H9 (cell line): ENCODE measurements at regions not wholly inside any gene's neighbourhood (a gene's known extent, or its start where the extent isn't known, plus 50 kb on each side); places are given as distances from the start of the nearest gene placed in this dataset.

ENCODE experiments used
- DNase-seq: peaks from one replicate; pipeline ENCODE4 v3.0.0-alpha.2; 2017
- H2AFZ ChIP-seq: one replicate; pipeline ENCODE4 v1.6.1; 2013; ENCODE audit warnings: mild to moderate bottlenecking, low read length, control low read depth, moderate library complexity
- H2AK5ac ChIP-seq: 2 replicates; pipeline ENCODE4 v1.6.1; 2013; ENCODE audit warnings: low read length, control low read depth, mixed read lengths; ENCODE audit not compliant: insufficient read length
- H2BK120ac ChIP-seq: one replicate; pipeline ENCODE4 v1.6.1; 2013; ENCODE audit warnings: low read depth, mild to moderate bottlenecking, low read length, control low read depth, inconsistent platforms; ENCODE audit not compliant: poor library complexity, severe bottlenecking
- H2BK12ac ChIP-seq: 2 replicates; pipeline ENCODE4 v1.6.1; 2013; ENCODE audit warnings: low read length, control low read depth, mixed read lengths, low read depth; ENCODE audit not compliant: insufficient read length
- H2BK15ac ChIP-seq: 2 replicates; pipeline ENCODE4 v1.6.1; 2013; ENCODE audit warnings: low read depth, low read length, control low read depth
- H2BK20ac ChIP-seq: one replicate; pipeline ENCODE4 v1.6.1; 2013; ENCODE audit warnings: low read depth, mild to moderate bottlenecking, low read length, control low read depth, inconsistent platforms; ENCODE audit not compliant: poor library complexity, severe bottlenecking
- H2BK5ac ChIP-seq: 2 replicates; pipeline ENCODE4 v1.6.1; 2013; ENCODE audit warnings: low read length, control low read depth, mixed read lengths; ENCODE audit not compliant: insufficient read length
- H3K14ac ChIP-seq: 2 replicates; pipeline ENCODE4 v1.6.1; 2013; ENCODE audit warnings: low read length, control low read depth; ENCODE audit not compliant: insufficient read depth
- H3K18ac ChIP-seq: 2 replicates; pipeline ENCODE4 v1.6.1; 2013; ENCODE audit warnings: low read depth, mild to moderate bottlenecking, mixed read lengths, low read length, control low read depth; ENCODE audit not compliant: insufficient read length
- H3K23ac ChIP-seq: 2 replicates; pipeline ENCODE4 v1.6.1; 2013; ENCODE audit warnings: low read length, control low read depth, mixed read lengths, low read depth; ENCODE audit not compliant: insufficient read length
- H3K23me2 ChIP-seq: 2 replicates; pipeline ENCODE4 v1.6.1; 2013; ENCODE audit warnings: low read depth, mild to moderate bottlenecking, mixed read lengths, low read length, control low read depth; ENCODE audit not compliant: insufficient read length, poor library complexity, severe bottlenecking
- H3K27ac ChIP-seq: 2 replicates; pipeline ENCODE4 v1.5.1; 2013; ENCODE audit warnings: low read length, control low read depth, mixed read lengths, low read depth; ENCODE audit not compliant: insufficient read length
- H3K27me3 ChIP-seq: 2 replicates; pipeline ENCODE4 v1.6.1; 2013; ENCODE audit warnings: low read length, control low read depth, inconsistent platforms; ENCODE audit not compliant: insufficient read depth
- H3K4ac ChIP-seq: 2 replicates; pipeline ENCODE4 v1.6.1; 2013; ENCODE audit warnings: low read depth, mild to moderate bottlenecking, control low read depth, inconsistent platforms, low read length, moderate library complexity
- H3K4me1 ChIP-seq: 2 replicates; pipeline ENCODE4 v1.6.1; 2013; ENCODE audit warnings: low read length, control low read depth, inconsistent platforms; ENCODE audit not compliant: insufficient read depth
- H3K4me2 ChIP-seq: 2 replicates; pipeline ENCODE4 v1.6.1; 2013; ENCODE audit warnings: low read length, control low read depth, mixed read lengths; ENCODE audit not compliant: insufficient read length, insufficient read depth
- H3K56ac ChIP-seq: 2 replicates; pipeline ENCODE4 v1.6.1; 2013; ENCODE audit warnings: low read depth, mild to moderate bottlenecking, mixed read lengths, low read length, control low read depth; ENCODE audit not compliant: insufficient read length
- H3K79me1 ChIP-seq: 2 replicates; pipeline ENCODE4 v1.6.1; 2013; ENCODE audit warnings: low read depth, mild to moderate bottlenecking, moderate library complexity, low read length, control low read depth, inconsistent platforms; ENCODE audit not compliant: insufficient read depth, poor library complexity, severe bottlenecking
- H3K79me2 ChIP-seq: 2 replicates; pipeline ENCODE4 v1.6.1; 2013; ENCODE audit warnings: low read length, control low read depth, inconsistent platforms; ENCODE audit not compliant: insufficient read depth
- H3K9ac ChIP-seq: 2 replicates; pipeline ENCODE4 v1.6.1; 2013; ENCODE audit warnings: low read length, control low read depth, mixed read lengths; ENCODE audit not compliant: insufficient read length; ENCODE audit errors: extremely low read depth
- H3K9me3 ChIP-seq: one replicate; pipeline ENCODE4 v1.6.1; 2013; ENCODE audit warnings: low read depth, low read length, inconsistent platforms; ENCODE audit not compliant: control insufficient read depth
- H3T11ph ChIP-seq: one replicate; pipeline ENCODE4 v1.6.1; 2013; ENCODE audit warnings: mild to moderate bottlenecking, low read length, control low read depth, inconsistent platforms
- H4K20me1 ChIP-seq: one replicate; pipeline ENCODE4 v1.6.1; 2013; ENCODE audit not compliant: control insufficient read depth, insufficient read length, insufficient read depth
- H4K5ac ChIP-seq: 2 replicates; pipeline ENCODE4 v1.6.1; 2013; ENCODE audit warnings: low read depth, mild to moderate bottlenecking, mixed read lengths, low read length, control low read depth; ENCODE audit not compliant: insufficient read length
- H4K8ac ChIP-seq: replicated peaks from 2 replicates; pipeline ENCODE4 v1.6.1; 2013; ENCODE audit warnings: low read length, control low read depth, mixed read lengths, low read depth; ENCODE audit not compliant: insufficient read length
- H4K91ac ChIP-seq: 2 replicates; pipeline ENCODE4 v1.6.1; 2013; ENCODE audit warnings: low read depth, mild to moderate bottlenecking, moderate library complexity, mixed read lengths, low read length, control low read depth; ENCODE audit not compliant: insufficient read length
- H3K27ac Mint-ChIP-seq, 3 experiments: 2 replicates in 2 of 3; 3 replicates in 1 of 3; pipeline ENCODE4 v1.8.0; 2020 to 2021; ENCODE audit warnings: mixed read lengths in 3 of 3, mild to moderate bottlenecking in 1 of 3, moderate library complexity in 1 of 3
- H3K27me3 Mint-ChIP-seq: 2 replicates; pipeline ENCODE4 v1.8.0; 2021; ENCODE audit warnings: low read depth, mild to moderate bottlenecking, moderate library complexity, mixed read lengths
- H3K36me3 Mint-ChIP-seq, 3 experiments: 2 replicates in 2 of 3; 3 replicates in 1 of 3; pipeline ENCODE4 v1.8.0; 2020 to 2021; ENCODE audit warnings: low read depth in 3 of 3, mixed read lengths in 3 of 3; ENCODE audit not compliant: insufficient read depth in 1 of 3
- H3K4me1 Mint-ChIP-seq, 2 experiments: 2 replicates each; pipeline ENCODE4 v1.8.0; 2020; ENCODE audit warnings: mixed read lengths in 2 of 2
- H3K4me3 Mint-ChIP-seq, 2 experiments: 2 replicates in 1 of 2; 3 replicates in 1 of 2; pipeline ENCODE4 v1.8.0; 2020 to 2021; ENCODE audit warnings: mild to moderate bottlenecking in 2 of 2, mixed read lengths in 2 of 2, moderate library complexity in 1 of 2
- H3K9me3 Mint-ChIP-seq, 2 experiments: 2 replicates in 1 of 2; 3 replicates in 1 of 2; pipeline ENCODE4 v1.8.0; 2020; ENCODE audit warnings: mild to moderate bottlenecking in 2 of 2, mixed read lengths in 2 of 2, moderate library complexity in 1 of 2
- WGBS: extraction: QIAGEN DNeasy Blood & Tissue Kit; methylation state at CpG from one replicate; pipeline ENCODE4 v1.1.7; 2013; ENCODE audit warnings: missing lambda C conversion rate, low lambda C conversion rate, mixed read lengths; ENCODE audit not compliant: insufficient read length; ENCODE audit errors: extremely low coverage; 5-methylcytosine and 5-hydroxymethylcytosine counted together
- TF ChIP-seq, protein P1 (sequence below): fragments of 200-600 bp; sonication (generic); conservative IDR thresholded peaks from 3 replicates; pipeline ENCODE4 v1.8.0; 2021; ENCODE audit warnings: antibody characterized with exemption, mild to moderate bottlenecking

DNA sequence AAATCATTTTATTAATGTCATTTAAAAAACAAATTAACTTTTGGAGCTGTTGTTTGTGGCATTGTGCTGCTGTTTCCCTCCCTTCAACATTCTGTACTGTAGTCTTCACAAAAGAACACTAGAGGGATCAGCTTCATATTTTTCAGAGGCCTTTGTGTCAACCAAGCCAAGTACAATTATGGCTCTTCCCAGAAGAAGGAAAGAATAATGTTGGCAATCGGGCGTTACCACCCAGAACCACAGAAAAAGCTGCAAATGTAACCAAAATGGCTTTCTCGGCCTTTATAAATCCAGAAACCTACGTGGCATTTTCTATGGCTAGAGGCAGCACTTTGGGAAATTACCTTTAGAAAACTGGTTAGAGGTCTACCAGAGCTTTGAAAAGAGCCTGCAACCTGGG is 98.8 kb upstream of the COL1A2 start:
- Histone ChIP-seq H3T11ph (no peak overlapping the region), H3K4me1 (no peaks in the 10 kb centered on the region), H4K91ac (no peak overlapping the region), H3K27ac (no peak overlapping the region), H2BK120ac (no peak overlapping the region), H2AFZ (no peak overlapping the region), H2BK15ac (no peak overlapping the region), H3K14ac (no peak overlapping the region), H4K8ac (no peak overlapping the region), H2BK5ac (no peak overlapping the region), H3K4ac (no peak overlapping the region), H3K23me2 (no peaks in the 10 kb centered on the region), H3K56ac (no peak overlapping the region), H4K5ac (no peak overlapping the region), H3K9ac (no peak overlapping the region), H3K23ac (no peak overlapping the region), H2BK20ac (no peak overlapping the region), H3K18ac (no peak overlapping the region), H3K79me1 (no peaks in the 10 kb centered on the region), H2AK5ac (no peak overlapping the region), H2BK12ac (no peak overlapping the region), H3K9me3 (no peaks in the 10 kb centered on the region), H3K79me2 (no peaks in the 10 kb centered on the region), H3K4me2 (no peak overlapping the region), H3K27me3 (no peaks in the 10 kb centered on the region), H4K20me1 (no peaks in the 10 kb centered on the region)
- peaks cover 7% of the 10 kb centered on the region in 2 experiments for H3K4me1 Mint-ChIP-seq
- no peak for DNase-seq
- no peaks in the 10 kb centered on the region for H3K9me3 Mint-ChIP-seq
- H3K36me3 Mint-ChIP-seq = no peaks in the 10 kb centered on the region
- no peak overlapping the region for H3K27ac Mint-ChIP-seq
- no CpG with 5 or more reads among the region's 4 CpGs for WGBS
- H3K4me3 Mint-ChIP-seq = no peak overlapping the region
- TF ChIP-seq, protein P1, sequence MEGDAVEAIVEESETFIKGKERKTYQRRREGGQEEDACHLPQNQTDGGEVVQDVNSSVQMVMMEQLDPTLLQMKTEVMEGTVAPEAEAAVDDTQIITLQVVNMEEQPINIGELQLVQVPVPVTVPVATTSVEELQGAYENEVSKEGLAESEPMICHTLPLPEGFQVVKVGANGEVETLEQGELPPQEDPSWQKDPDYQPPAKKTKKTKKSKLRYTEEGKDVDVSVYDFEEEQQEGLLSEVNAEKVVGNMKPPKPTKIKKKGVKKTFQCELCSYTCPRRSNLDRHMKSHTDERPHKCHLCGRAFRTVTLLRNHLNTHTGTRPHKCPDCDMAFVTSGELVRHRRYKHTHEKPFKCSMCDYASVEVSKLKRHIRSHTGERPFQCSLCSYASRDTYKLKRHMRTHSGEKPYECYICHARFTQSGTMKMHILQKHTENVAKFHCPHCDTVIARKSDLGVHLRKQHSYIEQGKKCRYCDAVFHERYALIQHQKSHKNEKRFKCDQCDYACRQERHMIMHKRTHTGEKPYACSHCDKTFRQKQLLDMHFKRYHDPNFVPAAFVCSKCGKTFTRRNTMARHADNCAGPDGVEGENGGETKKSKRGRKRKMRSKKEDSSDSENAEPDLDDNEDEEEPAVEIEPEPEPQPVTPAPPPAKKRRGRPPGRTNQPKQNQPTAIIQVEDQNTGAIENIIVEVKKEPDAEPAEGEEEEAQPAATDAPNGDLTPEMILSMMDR = no peak; the same call in 2 of the 3 replicates
- H3K27me3 Mint-ChIP-seq = no peaks in the 10 kb centered on the region; the same call in 1 of the 2 replicates
